ENCODE measurements at regions not wholly inside any gene's neighbourhood (a gene's known extent, or its start where the extent isn't known, plus 50 kb on each side); places are given as distances from the start of the nearest gene placed in this dataset.

DNA sequence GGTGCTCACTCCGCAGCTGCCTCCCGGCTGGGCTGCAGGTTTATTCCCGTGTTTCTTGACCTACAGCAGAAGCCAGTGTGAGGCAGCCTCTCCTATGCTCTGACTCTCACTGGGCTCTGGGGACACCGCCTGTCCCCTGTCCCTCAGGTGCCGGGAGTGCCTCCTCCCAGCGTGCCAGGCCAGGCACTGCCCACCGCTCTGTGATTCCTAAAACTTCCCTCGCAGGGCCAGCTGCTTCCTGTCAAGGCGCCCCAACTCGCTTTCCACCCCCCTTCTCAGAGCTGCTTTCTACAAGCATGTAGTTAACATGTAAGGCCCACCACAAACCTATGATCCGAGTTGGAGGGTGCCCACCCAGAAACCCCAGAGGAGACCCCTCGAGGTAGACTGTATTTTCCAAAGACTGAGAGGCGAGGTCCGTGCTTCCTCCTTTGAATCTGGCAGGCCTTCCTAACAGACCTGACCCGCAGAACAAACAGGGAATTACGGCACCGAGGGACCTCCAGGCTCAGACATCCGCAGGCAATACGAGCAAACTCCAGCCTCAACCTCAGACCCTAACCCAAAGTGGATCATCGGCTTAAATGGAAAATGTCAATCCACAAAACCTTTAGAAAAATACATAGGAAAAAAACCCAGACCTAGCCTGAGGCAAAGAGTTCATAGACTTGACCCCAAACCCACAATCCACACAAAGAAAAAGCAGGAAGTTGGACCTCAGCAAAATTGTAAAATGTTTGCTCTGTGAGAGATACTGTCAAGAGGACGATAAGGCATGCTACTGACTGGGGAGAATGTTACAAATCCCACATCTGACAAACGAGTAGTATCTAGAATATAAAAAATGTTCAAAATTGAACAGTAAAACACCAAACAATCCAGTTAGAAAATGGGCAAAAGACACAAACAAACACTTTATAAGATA, 121.3 kb upstream of the IQSEC1 start:
- peaks cover 21% of the 10 kb centered on the region for H3K4me1 Mint-ChIP-seq (ENCODE audit: low read depth, unreplicated experiment)
- intact Hi-C loops (cut with micrococcal nuclease; ENCODE audit: unreplicated experiment): no loop called here
- no peaks in the 10 kb centered on the region for H3K36me3 Mint-ChIP-seq (ENCODE audit: insufficient read depth, unreplicated experiment)
- H3K9me3 Mint-ChIP-seq (ENCODE audit: low read depth, unreplicated experiment): peaks cover 2% of the 10 kb centered on the region
- no peak overlapping the region for H3K27ac Mint-ChIP-seq (ENCODE audit: unreplicated experiment)
- H3K27me3 Mint-ChIP-seq (ENCODE audit: unreplicated experiment): peaks cover 93% of the 10 kb centered on the region
- CTCF ChIA-PET: interaction anchor here (1.7 kb wide), 1 partner anchor 102 kb away, joined by 7 read pairs; no protein-coding TSS in a partner anchor
- BruUV-seq (replicated peaks): no TSS peak
- TF ChIP-seq, protein P1, sequence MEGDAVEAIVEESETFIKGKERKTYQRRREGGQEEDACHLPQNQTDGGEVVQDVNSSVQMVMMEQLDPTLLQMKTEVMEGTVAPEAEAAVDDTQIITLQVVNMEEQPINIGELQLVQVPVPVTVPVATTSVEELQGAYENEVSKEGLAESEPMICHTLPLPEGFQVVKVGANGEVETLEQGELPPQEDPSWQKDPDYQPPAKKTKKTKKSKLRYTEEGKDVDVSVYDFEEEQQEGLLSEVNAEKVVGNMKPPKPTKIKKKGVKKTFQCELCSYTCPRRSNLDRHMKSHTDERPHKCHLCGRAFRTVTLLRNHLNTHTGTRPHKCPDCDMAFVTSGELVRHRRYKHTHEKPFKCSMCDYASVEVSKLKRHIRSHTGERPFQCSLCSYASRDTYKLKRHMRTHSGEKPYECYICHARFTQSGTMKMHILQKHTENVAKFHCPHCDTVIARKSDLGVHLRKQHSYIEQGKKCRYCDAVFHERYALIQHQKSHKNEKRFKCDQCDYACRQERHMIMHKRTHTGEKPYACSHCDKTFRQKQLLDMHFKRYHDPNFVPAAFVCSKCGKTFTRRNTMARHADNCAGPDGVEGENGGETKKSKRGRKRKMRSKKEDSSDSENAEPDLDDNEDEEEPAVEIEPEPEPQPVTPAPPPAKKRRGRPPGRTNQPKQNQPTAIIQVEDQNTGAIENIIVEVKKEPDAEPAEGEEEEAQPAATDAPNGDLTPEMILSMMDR (IDR thresholded peaks at IDR 0.05; ENCODE audit: unreplicated experiment): no peak
- H3K4me3 Mint-ChIP-seq (ENCODE audit: low read depth, unreplicated experiment): no peak overlapping the region
- DNase-seq: no peak

DNA sequence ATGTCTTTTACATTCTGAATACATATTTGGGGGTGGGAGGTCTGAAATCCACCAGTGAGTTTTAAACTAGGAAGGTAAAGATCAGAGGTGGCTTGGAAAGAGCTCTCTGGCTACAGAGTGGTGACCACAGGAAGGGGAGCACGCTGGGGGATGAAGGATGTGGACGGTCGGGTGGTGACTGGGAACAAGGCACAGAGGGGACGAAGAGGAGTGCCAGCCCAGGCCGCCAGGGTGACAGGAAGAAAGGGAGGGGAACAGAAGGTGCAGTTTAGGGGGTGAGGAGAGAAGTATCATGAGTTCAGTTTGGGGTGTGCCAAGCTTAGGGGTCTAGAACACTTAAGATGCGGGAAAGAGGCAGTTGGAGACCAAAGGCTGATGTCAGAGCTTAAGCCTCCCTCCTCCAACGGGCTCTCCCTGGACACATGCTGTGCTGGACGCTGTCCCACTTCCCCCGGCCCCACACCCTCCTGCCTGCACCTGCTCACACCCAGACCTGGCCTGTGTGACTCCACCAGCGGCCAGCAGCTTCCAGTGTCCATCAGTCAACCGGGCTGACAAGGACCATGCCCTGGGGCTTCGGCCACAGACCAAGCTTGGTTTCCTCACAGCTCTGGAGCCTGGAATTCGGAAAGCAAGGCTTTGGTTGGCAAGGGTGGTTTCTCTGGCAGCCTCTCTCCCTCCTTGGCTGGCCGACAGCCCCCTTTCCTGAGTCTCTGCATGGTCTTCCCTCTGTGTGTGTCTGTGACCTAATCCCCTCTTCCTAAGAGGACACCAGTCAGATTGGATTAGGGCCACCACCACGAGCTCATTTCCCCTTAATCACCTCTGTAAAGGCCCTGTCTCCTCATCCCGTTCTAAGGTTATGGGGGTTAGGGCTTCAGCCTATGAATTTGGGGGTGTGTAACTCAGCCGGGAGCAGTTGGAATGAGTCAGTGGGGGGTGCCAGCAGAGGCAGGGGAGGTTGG, 120.4 kb upstream of the IQSEC1 start:
- Mint-ChIP-seq H3K27me3 (ENCODE audit: unreplicated experiment) (peaks cover 93% of the 10 kb centered on the region), H3K36me3 (ENCODE audit: insufficient read depth, unreplicated experiment) (no peaks in the 10 kb centered on the region), H3K4me3 (ENCODE audit: low read depth, unreplicated experiment) (no peak overlapping the region), H3K4me1 (ENCODE audit: low read depth, unreplicated experiment) (peaks cover 21% of the 10 kb centered on the region), H3K9me3 (ENCODE audit: low read depth, unreplicated experiment) (peaks cover 4% of the 10 kb centered on the region), H3K27ac (ENCODE audit: unreplicated experiment) (no peak overlapping the region)
- CTCF ChIA-PET: interaction anchor here (0.5 to 1.7 kb wide), 2 partner anchors 102 to 1029 kb away, joined by 3 to 7 read pairs; no protein-coding TSS in a partner anchor
- no peak for DNase-seq
- TF ChIP-seq, protein P1 (IDR thresholded peaks at IDR 0.05; ENCODE audit: unreplicated experiment): no peak
- intact Hi-C loops (cut with micrococcal nuclease; ENCODE audit: unreplicated experiment): no loop called here
- BruUV-seq (replicated peaks): no TSS peak

DNA sequence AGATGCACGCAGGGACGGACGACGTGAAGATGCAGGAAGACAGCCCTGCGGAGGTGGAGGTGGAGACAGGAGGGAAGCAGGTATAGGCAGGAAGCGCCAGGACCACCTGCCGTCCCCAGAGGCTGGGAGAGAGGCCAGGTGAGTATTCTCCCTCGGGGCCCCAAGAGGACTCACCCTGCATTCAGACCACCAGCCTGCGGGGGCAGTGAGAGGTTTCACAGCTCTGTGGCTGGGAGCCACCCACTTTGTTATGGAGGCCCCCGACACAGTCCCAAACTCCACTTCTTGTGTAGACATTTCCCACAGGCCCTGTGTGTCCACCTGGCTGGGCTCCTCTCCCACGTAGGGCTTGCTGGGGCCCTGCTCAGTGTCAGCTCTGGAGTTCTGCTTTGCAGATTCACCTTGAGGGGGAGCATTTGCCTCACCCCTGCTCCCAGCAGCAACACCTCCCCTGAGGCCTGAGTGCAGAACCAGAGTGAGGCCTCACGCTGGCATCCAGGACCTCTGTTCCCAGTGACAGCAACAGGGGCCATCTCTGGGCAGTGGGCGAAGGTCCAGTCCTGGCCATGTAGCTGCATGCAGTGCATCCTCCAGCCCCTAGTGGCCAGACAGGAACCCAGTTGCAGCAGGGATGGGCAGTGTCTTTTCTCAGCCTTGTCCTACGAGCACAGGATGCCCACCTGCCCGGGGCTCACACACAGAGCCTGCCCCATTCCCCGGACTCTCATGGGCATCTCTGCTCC, 119.4 kb upstream of the IQSEC1 start:
- H3K27me3 Mint-ChIP-seq (ENCODE audit: unreplicated experiment): peaks cover 99% of the 10 kb centered on the region
- H3K36me3 Mint-ChIP-seq (ENCODE audit: insufficient read depth, unreplicated experiment): no peaks in the 10 kb centered on the region
- CTCF ChIA-PET: interaction anchor here (0.5 to 1.7 kb wide), 2 partner anchors 101 to 1030 kb away, joined by 3 to 7 read pairs; no protein-coding TSS in a partner anchor
- no TSS peak for BruUV-seq (replicated peaks)
- peaks cover 4% of the 10 kb centered on the region for H3K9me3 Mint-ChIP-seq (ENCODE audit: low read depth, unreplicated experiment)
- no peak overlapping the region for H3K4me3 Mint-ChIP-seq (ENCODE audit: low read depth, unreplicated experiment)
- H3K4me1 Mint-ChIP-seq (ENCODE audit: low read depth, unreplicated experiment): peaks cover 21% of the 10 kb centered on the region
- TF ChIP-seq, protein P1 (IDR thresholded peaks at IDR 0.05; ENCODE audit: unreplicated experiment): peak; percentile 34
- H3K27ac Mint-ChIP-seq (ENCODE audit: unreplicated experiment): no peak overlapping the region
- peak; percentile 37 for DNase-seq
- intact Hi-C loops (cut with micrococcal nuclease; ENCODE audit: unreplicated experiment): no loop called here

DNA sequence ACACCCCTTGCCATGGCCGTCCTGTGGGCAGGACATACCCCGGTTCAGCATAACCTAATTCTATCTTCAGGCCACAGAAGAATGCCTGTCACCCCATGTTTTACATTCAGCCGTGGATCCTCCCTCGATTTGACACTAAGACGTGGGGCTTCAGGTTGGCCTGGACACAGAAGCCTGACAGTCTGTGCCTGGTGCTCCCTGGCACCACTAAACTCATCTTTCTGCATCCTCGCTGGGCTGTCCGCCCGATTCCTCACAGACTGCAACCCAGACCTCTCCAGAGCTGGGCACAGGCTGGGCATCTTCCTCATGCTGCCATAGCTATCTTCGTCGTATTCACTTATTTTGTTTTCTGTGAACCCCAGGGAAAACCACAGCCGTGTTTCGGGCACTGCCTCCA, 117.8 kb upstream of the IQSEC1 start:
- Mint-ChIP-seq H3K4me3 (ENCODE audit: low read depth, unreplicated experiment) (no peak overlapping the region), H3K9me3 (ENCODE audit: low read depth, unreplicated experiment) (peaks cover 4% of the 10 kb centered on the region), H3K4me1 (ENCODE audit: low read depth, unreplicated experiment) (peaks cover 21% of the 10 kb centered on the region), H3K27ac (ENCODE audit: unreplicated experiment) (no peak overlapping the region), H3K27me3 (ENCODE audit: unreplicated experiment) (peaks cover 99% of the 10 kb centered on the region), H3K36me3 (ENCODE audit: insufficient read depth, unreplicated experiment) (no peaks in the 10 kb centered on the region)
- intact Hi-C loops (cut with micrococcal nuclease; ENCODE audit: unreplicated experiment): no loop called here
- no peak for DNase-seq
- TF ChIP-seq, protein P1 (IDR thresholded peaks at IDR 0.05; ENCODE audit: unreplicated experiment): no peak
- CTCF ChIA-PET: interaction anchor here (0.6 to 0.7 kb wide), 3 partner anchors 169 to 300 kb away, joined by 5 to 8 read pairs (median 6); no protein-coding TSS in a partner anchor
- no TSS peak for BruUV-seq (replicated peaks)
